GM06990 (cell line): ENCODE measurements at regions not wholly inside any gene's neighbourhood (a gene's known extent, or its start where the extent isn't known, plus 50 kb on each side); places are given as distances from the start of the nearest gene placed in this dataset.
A peak's percentile ranks its signal among the peaks of the same experiment; 100 is the strongest.

Source experiments
- DNase-seq: peaks from one replicate; pipeline ENCODE4 v3.0.0-alpha.2; 2011; ENCODE audit not compliant: insufficient read length; ENCODE audit errors: extremely low read depth
- H3K27me3 ChIP-seq: replicated peaks from 2 replicates; pipeline ENCODE4 v1.6.0; 2011; ENCODE audit warnings: low read length; ENCODE audit not compliant: control insufficient read depth, insufficient read depth
- H3K36me3 ChIP-seq: 2 replicates; pipeline ENCODE4 v1.5.1; 2011; ENCODE audit warnings: low read length; ENCODE audit not compliant: control insufficient read depth, insufficient read depth
- H3K4me3 ChIP-seq: replicated peaks from 2 replicates; pipeline ENCODE4 v1.5.1; 2011; ENCODE audit warnings: low read depth, mild to moderate bottlenecking, control low read depth, low read length
- TF ChIP-seq, protein P1 (sequence below): IDR thresholded peaks from 2 replicates; pipeline ENCODE4 v1.5.1; 2011; ENCODE audit warnings: low read length, control low read depth, mild to moderate bottlenecking, inconsistent platforms; ENCODE audit not compliant: insufficient read depth, poor library complexity, severe bottlenecking

- DNase-seq: no peak
- Histone ChIP-seq H3K27me3 (no peaks in the 10 kb centered on the region), H3K36me3 (no peaks in the 10 kb centered on the region), H3K4me3 (no peak overlapping the region)
- TF ChIP-seq, protein P1, sequence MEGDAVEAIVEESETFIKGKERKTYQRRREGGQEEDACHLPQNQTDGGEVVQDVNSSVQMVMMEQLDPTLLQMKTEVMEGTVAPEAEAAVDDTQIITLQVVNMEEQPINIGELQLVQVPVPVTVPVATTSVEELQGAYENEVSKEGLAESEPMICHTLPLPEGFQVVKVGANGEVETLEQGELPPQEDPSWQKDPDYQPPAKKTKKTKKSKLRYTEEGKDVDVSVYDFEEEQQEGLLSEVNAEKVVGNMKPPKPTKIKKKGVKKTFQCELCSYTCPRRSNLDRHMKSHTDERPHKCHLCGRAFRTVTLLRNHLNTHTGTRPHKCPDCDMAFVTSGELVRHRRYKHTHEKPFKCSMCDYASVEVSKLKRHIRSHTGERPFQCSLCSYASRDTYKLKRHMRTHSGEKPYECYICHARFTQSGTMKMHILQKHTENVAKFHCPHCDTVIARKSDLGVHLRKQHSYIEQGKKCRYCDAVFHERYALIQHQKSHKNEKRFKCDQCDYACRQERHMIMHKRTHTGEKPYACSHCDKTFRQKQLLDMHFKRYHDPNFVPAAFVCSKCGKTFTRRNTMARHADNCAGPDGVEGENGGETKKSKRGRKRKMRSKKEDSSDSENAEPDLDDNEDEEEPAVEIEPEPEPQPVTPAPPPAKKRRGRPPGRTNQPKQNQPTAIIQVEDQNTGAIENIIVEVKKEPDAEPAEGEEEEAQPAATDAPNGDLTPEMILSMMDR: no peak
Observed at GRCh38 chr6:112774319-112774718, 427.2 kb downstream of the RFPL4B start.

DNA sequence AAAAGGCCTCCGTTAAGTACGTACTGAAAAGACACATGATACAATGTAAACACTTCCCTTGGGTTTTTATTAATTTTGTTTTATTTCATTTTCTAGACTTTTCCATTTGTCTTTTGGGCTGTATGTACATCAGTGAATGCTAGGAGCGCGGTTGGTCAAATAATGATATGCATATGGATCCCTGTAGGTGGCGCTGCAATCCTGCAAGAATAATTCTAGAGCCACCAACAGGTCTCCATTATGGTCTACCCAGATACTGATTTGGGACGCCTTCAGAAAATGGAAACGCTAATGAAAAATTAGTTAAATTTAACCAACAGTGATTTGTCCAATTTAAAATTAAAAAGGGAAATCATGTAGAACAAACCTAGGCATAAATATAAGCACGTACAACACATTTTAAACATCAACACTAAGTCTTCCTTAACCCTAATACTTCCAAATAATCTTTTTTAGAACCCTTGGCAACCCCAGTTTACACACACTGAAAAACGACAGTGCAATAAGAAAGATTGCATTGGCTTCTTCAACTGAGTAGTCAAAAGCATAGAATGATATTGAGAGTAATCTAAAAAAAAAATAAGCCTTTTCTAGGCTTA lies 433.5 kb downstream of the RFPL4B start:
- DNase-seq: peak; percentile 25
- no peaks in the 10 kb centered on the region for H3K36me3 ChIP-seq
- TF ChIP-seq, protein P1: peak; percentile 67
- H3K4me3 ChIP-seq: no peak overlapping the region
- H3K27me3 ChIP-seq: no peaks in the 10 kb centered on the region

DNA sequence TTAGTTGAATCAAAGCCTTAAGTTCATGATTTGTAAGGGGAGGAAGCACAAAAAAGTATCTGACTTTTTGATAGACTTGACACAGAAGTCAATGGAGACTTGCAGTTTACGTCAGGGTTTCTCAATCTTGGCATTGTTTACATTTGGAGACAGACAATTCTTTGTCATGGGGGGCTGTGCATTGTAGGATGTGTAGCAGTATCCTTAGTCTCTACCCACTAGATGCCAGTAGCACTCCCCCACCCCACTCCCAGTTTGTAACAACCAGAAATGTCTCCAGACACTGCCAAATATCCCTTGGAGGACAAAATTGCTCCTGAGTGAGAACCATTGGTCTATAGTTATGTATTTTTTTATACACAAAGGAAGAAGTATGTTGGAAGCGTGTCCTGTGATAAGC lies 434.1 kb downstream of the RFPL4B start:
- H3K4me3 ChIP-seq: no peak overlapping the region
- DNase-seq: no peak
- H3K36me3 ChIP-seq: no peaks in the 10 kb centered on the region
- TF ChIP-seq, protein P1: no peak
- H3K27me3 ChIP-seq: no peaks in the 10 kb centered on the region

- H3K36me3 ChIP-seq: no peaks in the 10 kb centered on the region
- DNase-seq: no peak
- TF ChIP-seq, protein P1: no peak
Observed at GRCh38 chr6:112785408-112785807, 438.3 kb downstream of the RFPL4B start.

DNA sequence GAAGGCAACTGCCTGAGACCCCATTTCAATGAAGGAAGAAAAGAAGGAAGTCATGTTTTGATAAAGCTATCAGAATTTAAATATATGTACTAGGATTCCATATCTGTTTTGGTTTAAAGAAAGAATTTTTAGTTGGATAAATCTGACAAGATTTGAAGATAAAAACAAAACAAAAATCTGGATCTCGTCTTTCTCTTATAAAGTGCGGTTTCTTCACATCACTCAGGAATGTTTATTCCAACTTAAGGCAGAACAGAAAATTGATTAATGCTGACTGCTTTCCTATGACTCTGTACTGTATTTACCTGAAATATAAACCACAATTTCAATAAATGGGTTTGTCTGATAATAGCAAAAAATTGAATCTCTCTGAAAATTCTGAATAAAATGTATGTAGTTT lies 439.7 kb downstream of the RFPL4B start:
- Histone ChIP-seq H3K27me3 (no peaks in the 10 kb centered on the region), H3K36me3 (no peaks in the 10 kb centered on the region), H3K4me3 (no peak overlapping the region)
- TF ChIP-seq, protein P1: no peak
- no peak for DNase-seq

More at GRCh38 chr6:112785408-112785807, 438.3 kb downstream of the RFPL4B start:
- Histone ChIP-seq H3K4me3 (no peak overlapping the region), H3K27me3 (no peaks in the 10 kb centered on the region)

DNA sequence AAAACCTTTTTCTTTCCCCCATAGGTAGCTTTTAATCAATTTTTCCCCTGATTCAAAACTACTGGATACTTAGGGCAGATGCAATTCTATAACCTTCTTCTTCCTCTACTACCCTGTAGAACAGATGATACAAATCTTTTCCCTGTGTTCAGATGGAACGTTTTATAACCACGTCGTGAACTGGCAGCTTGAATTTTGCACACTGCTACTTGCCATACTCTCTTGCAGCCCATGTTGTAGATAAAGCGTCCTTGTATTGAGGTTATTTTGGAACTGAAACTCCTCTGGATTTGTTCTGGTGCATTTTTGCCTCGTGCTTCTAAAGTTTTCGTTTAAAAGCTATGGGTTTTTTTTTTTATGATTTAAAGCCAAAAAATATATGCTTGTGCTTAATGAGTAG lies 440.2 kb downstream of the RFPL4B start:
- Histone ChIP-seq H3K4me3 (no peak overlapping the region), H3K36me3 (no peaks in the 10 kb centered on the region), H3K27me3 (no peaks in the 10 kb centered on the region)
- no peak for DNase-seq
- TF ChIP-seq, protein P1: no peak
